ENCODE measurements at regions not wholly inside any gene's neighbourhood (a gene's known extent, or its start where the extent isn't known, plus 50 kb on each side); places are given as distances from the start of the nearest gene placed in this dataset.

DNA sequence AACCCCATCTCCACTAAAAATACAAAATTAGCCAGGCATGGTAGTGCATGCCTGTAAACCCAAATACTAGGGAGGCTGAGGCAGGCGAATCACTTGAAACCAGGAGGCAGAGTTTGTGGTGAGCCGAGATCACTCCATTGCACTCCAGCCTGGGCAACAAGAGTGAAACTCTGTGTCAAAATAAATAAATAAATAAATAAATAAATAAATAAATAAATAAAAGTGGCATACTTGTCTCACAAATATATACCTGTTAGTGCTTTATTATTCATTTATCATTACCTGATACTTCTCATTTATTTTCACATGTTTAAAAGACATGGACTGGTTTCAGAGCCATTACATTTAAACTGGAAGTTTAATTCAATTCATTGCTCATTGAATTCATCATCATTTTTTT, 491.4 kb upstream of the CDH7 start:
- DNase-seq = no peak
- H3K4me1 ChIP-seq = no peaks in the 10 kb centered on the region
- no peak for TF ChIP-seq POLR2A (IDR thresholded peaks at IDR 0.05)
- TF ChIP-seq, protein P1, sequence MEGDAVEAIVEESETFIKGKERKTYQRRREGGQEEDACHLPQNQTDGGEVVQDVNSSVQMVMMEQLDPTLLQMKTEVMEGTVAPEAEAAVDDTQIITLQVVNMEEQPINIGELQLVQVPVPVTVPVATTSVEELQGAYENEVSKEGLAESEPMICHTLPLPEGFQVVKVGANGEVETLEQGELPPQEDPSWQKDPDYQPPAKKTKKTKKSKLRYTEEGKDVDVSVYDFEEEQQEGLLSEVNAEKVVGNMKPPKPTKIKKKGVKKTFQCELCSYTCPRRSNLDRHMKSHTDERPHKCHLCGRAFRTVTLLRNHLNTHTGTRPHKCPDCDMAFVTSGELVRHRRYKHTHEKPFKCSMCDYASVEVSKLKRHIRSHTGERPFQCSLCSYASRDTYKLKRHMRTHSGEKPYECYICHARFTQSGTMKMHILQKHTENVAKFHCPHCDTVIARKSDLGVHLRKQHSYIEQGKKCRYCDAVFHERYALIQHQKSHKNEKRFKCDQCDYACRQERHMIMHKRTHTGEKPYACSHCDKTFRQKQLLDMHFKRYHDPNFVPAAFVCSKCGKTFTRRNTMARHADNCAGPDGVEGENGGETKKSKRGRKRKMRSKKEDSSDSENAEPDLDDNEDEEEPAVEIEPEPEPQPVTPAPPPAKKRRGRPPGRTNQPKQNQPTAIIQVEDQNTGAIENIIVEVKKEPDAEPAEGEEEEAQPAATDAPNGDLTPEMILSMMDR (IDR thresholded peaks at IDR 0.05) = no peak
- no peaks in the 10 kb centered on the region for H3K27me3 ChIP-seq
- H3K4me3 ChIP-seq = no peak overlapping the region
- H3K9me3 ChIP-seq = no peaks in the 10 kb centered on the region
- H3K36me3 ChIP-seq = no peaks in the 10 kb centered on the region
- H3K27ac ChIP-seq = no peak overlapping the region

DNA sequence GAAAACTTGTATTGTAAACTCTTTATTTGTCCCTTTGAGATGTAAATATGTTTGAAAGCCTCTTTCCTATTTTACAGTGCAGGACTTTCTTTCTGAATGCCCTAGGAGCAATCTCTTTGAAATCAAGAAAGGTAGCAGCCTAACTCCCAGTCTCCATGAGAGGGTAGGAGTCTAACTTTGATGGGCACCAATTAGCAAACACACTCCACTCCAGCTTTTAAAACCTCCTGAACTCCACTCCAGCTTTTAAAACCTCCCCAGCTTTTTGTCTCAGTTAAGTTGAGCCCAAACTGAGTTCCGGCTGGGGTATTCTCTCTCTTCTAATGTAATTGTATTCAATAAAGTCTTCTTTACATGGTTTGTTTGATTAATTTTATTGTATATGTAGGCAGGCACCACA, 493.7 kb upstream of the CDH7 start:
- H3K4me3 ChIP-seq = no peak overlapping the region
- H3K4me1 ChIP-seq = no peaks in the 10 kb centered on the region
- no peaks in the 10 kb centered on the region for H3K9me3 ChIP-seq
- no peak overlapping the region for H3K27ac ChIP-seq
- TF ChIP-seq, protein P1 (IDR thresholded peaks at IDR 0.05) = no peak
- TF ChIP-seq POLR2A (IDR thresholded peaks at IDR 0.05) = no peak
- no peaks in the 10 kb centered on the region for H3K27me3 ChIP-seq
- no peak for DNase-seq
- H3K36me3 ChIP-seq = no peaks in the 10 kb centered on the region

- TF ChIP-seq POLR2A (IDR thresholded peaks at IDR 0.05) = no peak
- TF ChIP-seq, protein P1 (IDR thresholded peaks at IDR 0.05) = no peak
- H3K27me3 ChIP-seq = no peaks in the 10 kb centered on the region
Observed at GRCh38 chr18:65255417-65255816, 495.4 kb upstream of the CDH7 start.

GRCh38 chr18:65239787-65240186, 511.0 kb upstream of the CDH7 start:
- DNase-seq = no peak
- Histone ChIP-seq H3K4me3 (no peak overlapping the region), H3K27me3 (no peaks in the 10 kb centered on the region), H3K36me3 (no peaks in the 10 kb centered on the region), H3K9me3 (no peaks in the 10 kb centered on the region), H3K4me1 (no peaks in the 10 kb centered on the region), H3K27ac (no peak overlapping the region)
- TF ChIP-seq, protein P1 (IDR thresholded peaks at IDR 0.05) = no peak
- TF ChIP-seq POLR2A (IDR thresholded peaks at IDR 0.05) = no peak

More at GRCh38 chr18:65255417-65255816, 495.4 kb upstream of the CDH7 start:
- Histone ChIP-seq H3K27ac (no peak overlapping the region), H3K36me3 (no peaks in the 10 kb centered on the region), H3K4me1 (no peaks in the 10 kb centered on the region), H3K4me3 (no peak overlapping the region), H3K9me3 (no peaks in the 10 kb centered on the region)
- no peak for DNase-seq

DNA sequence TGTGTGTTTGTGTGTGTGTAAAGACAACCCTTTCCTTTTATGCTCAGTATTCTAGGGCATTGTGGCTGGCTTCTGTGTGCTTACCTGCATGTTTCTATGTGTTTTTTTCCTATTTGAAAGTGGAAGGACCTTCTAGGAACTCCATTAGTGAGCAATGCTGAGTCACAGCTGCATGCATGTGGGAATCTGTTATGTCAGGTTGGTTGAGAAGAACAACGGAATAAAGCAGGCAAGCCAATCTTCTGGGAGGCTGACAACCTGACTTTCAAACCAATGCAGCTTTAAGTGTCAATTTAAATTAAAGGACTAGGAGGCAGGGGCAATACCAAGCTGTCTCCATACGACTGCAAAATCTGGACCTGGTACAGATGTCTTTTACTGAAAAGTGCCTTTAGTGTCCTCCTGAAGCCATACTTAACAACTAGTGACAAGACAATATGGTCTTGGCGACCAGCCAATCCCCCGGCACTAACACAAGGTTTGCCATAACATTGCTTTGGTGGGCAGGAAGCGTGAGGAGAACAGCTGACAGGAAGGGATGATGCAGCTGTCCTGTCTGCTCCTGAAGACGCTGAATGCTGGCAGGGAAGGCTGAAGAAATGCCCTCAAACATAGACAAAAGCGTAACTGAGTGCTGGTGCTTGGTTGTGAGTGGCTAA, 514.7 kb upstream of the CDH7 start:
- no peaks in the 10 kb centered on the region for H3K4me1 ChIP-seq
- H3K9me3 ChIP-seq = no peaks in the 10 kb centered on the region
- no peak overlapping the region for H3K4me3 ChIP-seq
- TF ChIP-seq POLR2A (IDR thresholded peaks at IDR 0.05) = no peak
- TF ChIP-seq, protein P1 (IDR thresholded peaks at IDR 0.05) = no peak
- DNase-seq = no peak
- H3K27me3 ChIP-seq = no peaks in the 10 kb centered on the region
- H3K36me3 ChIP-seq = no peaks in the 10 kb centered on the region
- no peak overlapping the region for H3K27ac ChIP-seq

DNA sequence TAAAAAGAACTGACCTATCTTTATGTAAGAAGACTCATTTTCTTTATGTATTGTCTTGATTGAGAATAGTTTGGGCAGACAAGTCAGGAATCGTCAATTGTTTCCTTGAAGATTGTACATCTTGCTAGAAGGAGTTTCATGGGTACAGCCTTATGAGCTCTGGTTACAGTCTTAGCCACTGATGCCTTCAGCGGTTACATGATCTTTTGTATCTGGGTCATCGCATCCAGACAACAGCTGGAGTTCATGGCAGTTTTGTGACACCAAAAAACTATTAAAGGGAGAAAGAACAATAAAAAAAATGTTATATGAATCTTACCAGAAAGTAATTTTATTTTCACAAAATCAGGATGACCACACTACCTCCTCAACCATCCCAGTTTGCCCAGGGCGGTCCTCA, 520.5 kb upstream of the CDH7 start:
- no peak for TF ChIP-seq POLR2A (IDR thresholded peaks at IDR 0.05)
- TF ChIP-seq, protein P1 (IDR thresholded peaks at IDR 0.05) = no peak
- no peaks in the 10 kb centered on the region for H3K9me3 ChIP-seq
- no peak overlapping the region for H3K27ac ChIP-seq
- H3K27me3 ChIP-seq = no peaks in the 10 kb centered on the region
- H3K4me3 ChIP-seq = no peak overlapping the region
- no peaks in the 10 kb centered on the region for H3K4me1 ChIP-seq
- no peak for DNase-seq
- H3K36me3 ChIP-seq = no peaks in the 10 kb centered on the region

Data from Peyer's patch (tissue), 4 donors.